ENCODE measurements at regions not wholly inside any gene's neighbourhood (a gene's known extent, or its start where the extent isn't known, plus 50 kb on each side); places are given as distances from the start of the nearest gene placed in this dataset.

- TF ChIP-seq FOXA1 (IDR thresholded peaks at IDR 0.05) (no peak), PKNOX1 (IDR thresholded peaks at IDR 0.05) (no peak), SUZ12 (IDR thresholded peaks at IDR 0.05) (no peak), FOXM1 (IDR thresholded peaks at IDR 0.05; ENCODE audit: borderline replicate concordance) (no peak), L3MBTL2 (conservative IDR thresholded peaks at IDR 0.05) (no peak), SP1 (IDR thresholded peaks at IDR 0.05) (no peak), BHLHE40 (IDR thresholded peaks at IDR 0.05; ENCODE audit: borderline replicate concordance) (no peak)
Observed at GRCh38 chr2:221097568-221097915, 474.6 kb downstream of the EPHA4 start.

Data from HEK293T (cell line).